Kidney capillary endothelial cell (primary cell): ENCODE measurements at regions not wholly inside any gene's neighbourhood (a gene's known extent, or its start where the extent isn't known, plus 50 kb on each side); places are given as distances from the start of the nearest gene placed in this dataset.

Experiments used
- DNase-seq: peaks from one replicate; pipeline ENCODE4 v3.0.0-alpha.2; 2018; ENCODE audit warnings: low spot score

GRCh38 chr1:244157731-244158438, 106.8 kb downstream of the ZBTB18 start:
- DNase-seq: no peak

- DNase-seq: no peak
Observed at GRCh38 chr1:244159646-244160045, 108.6 kb downstream of the ZBTB18 start.

GRCh38 chr1:244160455-244161235, 109.6 kb downstream of the ZBTB18 start:
- DNase-seq: no peak

GRCh38 chr1:244161236-244161510, 110.1 kb downstream of the ZBTB18 start:
- no peak for DNase-seq

GRCh38 chr1:244162786-244163530, 111.9 kb downstream of the ZBTB18 start:
- no peak for DNase-seq

- peak; percentile 97 for DNase-seq
Observed at GRCh38 chr1:244163861-244164510, 112.9 kb downstream of the ZBTB18 start.

GRCh38 chr1:244164511-244164890, 113.4 kb downstream of the ZBTB18 start:
- no peak for DNase-seq

- DNase-seq: no peak
Observed at GRCh38 chr1:244165021-244165420, 113.9 kb downstream of the ZBTB18 start.

- no peak for DNase-seq
Observed at GRCh38 chr1:244165701-244166100, 114.6 kb downstream of the ZBTB18 start.

GRCh38 chr1:244171241-244171985, 120.3 kb downstream of the ZBTB18 start:
- DNase-seq: peak; percentile 53

- DNase-seq: no peak
Observed at GRCh38 chr1:244173240-244173639, 122.2 kb downstream of the ZBTB18 start.

GRCh38 chr1:244173769-244174168, 122.7 kb downstream of the ZBTB18 start:
- no peak for DNase-seq

GRCh38 chr1:244174922-244175521, 123.9 kb downstream of the ZBTB18 start:
- no peak for DNase-seq

- DNase-seq: no peak
Observed at GRCh38 chr1:244176201-244176600, 125.1 kb downstream of the ZBTB18 start.

GRCh38 chr1:244180256-244180655, 129.2 kb downstream of the ZBTB18 start:
- no peak for DNase-seq

- no peak for DNase-seq
Observed at GRCh38 chr1:244181867-244182266, 130.8 kb downstream of the ZBTB18 start.

GRCh38 chr1:244183037-244183436, 132.0 kb downstream of the ZBTB18 start:
- DNase-seq: no peak

- no peak for DNase-seq
Observed at GRCh38 chr1:244186372-244186771, 135.3 kb downstream of the ZBTB18 start.

- no peak for DNase-seq
Observed at GRCh38 chr1:244187310-244187709, 136.2 kb downstream of the ZBTB18 start.

- no peak for DNase-seq
Observed at GRCh38 chr1:244191581-244191980, 140.5 kb downstream of the ZBTB18 start.

- no peak for DNase-seq
Observed at GRCh38 chr1:244192325-244192724, 141.2 kb downstream of the ZBTB18 start.
